DND-41 (cell line): ENCODE measurements at regions not wholly inside any gene's neighbourhood (a gene's known extent, or its start where the extent isn't known, plus 50 kb on each side); places are given as distances from the start of the nearest gene placed in this dataset.

Experiments
- ATAC-seq: fragments of 200-7000 bp; cut with Tn5 transposase; 3 replicates; pipeline ENCODE4 v1.9.1; 2021; ENCODE audit warnings: low read depth; ENCODE audit not compliant: insufficient read depth
- DNase-seq: peaks from one replicate; pipeline ENCODE4 v3.0.0-alpha.2; 2020
- H2AFZ ChIP-seq: 2 replicates; pipeline ENCODE4 v1.6.0; 2012; ENCODE audit warnings: low read depth, low read length
- H3K27ac ChIP-seq: 2 replicates; pipeline ENCODE4 v1.5.1; 2012; ENCODE audit warnings: low read length, inconsistent platforms
- H3K27me3 ChIP-seq: fragments of 200-600 bp; sonication (generic); 2 replicates; pipeline ENCODE4 v1.6.0; 2012; ENCODE audit warnings: low read length, mild to moderate bottlenecking, inconsistent platforms; ENCODE audit not compliant: insufficient read depth, poor library complexity
- H3K36me3 ChIP-seq: 2 replicates; pipeline ENCODE4 v1.5.1; 2012; ENCODE audit warnings: low read length, inconsistent platforms; ENCODE audit not compliant: insufficient read depth
- H3K4me1 ChIP-seq: 2 replicates; pipeline ENCODE4 v1.5.1; 2012; ENCODE audit warnings: mild to moderate bottlenecking, low read length; ENCODE audit not compliant: insufficient read depth
- H3K4me2 ChIP-seq: 2 replicates; pipeline ENCODE4 v1.6.0; 2012; ENCODE audit warnings: mild to moderate bottlenecking, moderate library complexity, low read length, inconsistent platforms; ENCODE audit not compliant: insufficient read depth
- H3K4me3 ChIP-seq, 2 experiments: fragments of 200-600 bp in 1 of 2; shearing (Covaris generic) in 1 of 2; 2 replicates each; pipeline ENCODE4 v1.5.1; 2012 to 2016; ENCODE audit warnings: inconsistent platforms in 2 of 2, low read length in 2 of 2, mild to moderate bottlenecking in 2 of 2, low read depth in 1 of 2, moderate library complexity in 1 of 2
- H3K79me2 ChIP-seq: 2 replicates; pipeline ENCODE4 v1.6.0; 2012; ENCODE audit warnings: low read length, inconsistent platforms; ENCODE audit not compliant: insufficient read depth
- H3K9ac ChIP-seq: 2 replicates; pipeline ENCODE4 v1.6.0; 2012; ENCODE audit warnings: low read depth, mild to moderate bottlenecking, inconsistent platforms, low read length, moderate library complexity
- H3K9me3 ChIP-seq: 2 replicates; pipeline ENCODE4 v1.5.1; 2012; ENCODE audit warnings: low read length, moderate library complexity, mild to moderate bottlenecking, inconsistent platforms; ENCODE audit not compliant: insufficient read depth, severe bottlenecking
- H4K20me1 ChIP-seq: 2 replicates; pipeline ENCODE4 v1.6.0; 2012; ENCODE audit warnings: low read length; ENCODE audit not compliant: insufficient read depth
- EZH2 ChIP-seq: IDR thresholded peaks from 3 replicates; pipeline ENCODE4 v1.6.1; 2012; ENCODE audit warnings: borderline replicate concordance, low read depth, mild to moderate bottlenecking, moderate library complexity, low read length, inconsistent platforms; ENCODE audit not compliant: severe bottlenecking
- TF ChIP-seq, protein P1 (sequence below): IDR thresholded peaks from 2 replicates; pipeline ENCODE4 v1.5.1; 2012; ENCODE audit warnings: borderline replicate concordance, low read length, moderate library complexity, mild to moderate bottlenecking; ENCODE audit not compliant: poor library complexity, severe bottlenecking; ENCODE audit errors: extremely low read depth

GRCh38 chr4:31949045-31949444 lies 1228.9 kb downstream of the PCDH7 start:
- H3K36me3 ChIP-seq: no peaks in the 10 kb centered on the region
- no peak overlapping the region for H3K27ac ChIP-seq
- H3K9me3 ChIP-seq: peaks cover 5% of the 10 kb centered on the region
- no peaks in the 10 kb centered on the region for H3K4me1 ChIP-seq
- no peaks in the 10 kb centered on the region for H3K27me3 ChIP-seq
- no peaks in the 10 kb centered on the region for H4K20me1 ChIP-seq
- no peak overlapping the region for H3K9ac ChIP-seq
- no peak overlapping the region for H2AFZ ChIP-seq
- DNase-seq (no peak), ATAC-seq (no peak)
- TF ChIP-seq, protein P1, sequence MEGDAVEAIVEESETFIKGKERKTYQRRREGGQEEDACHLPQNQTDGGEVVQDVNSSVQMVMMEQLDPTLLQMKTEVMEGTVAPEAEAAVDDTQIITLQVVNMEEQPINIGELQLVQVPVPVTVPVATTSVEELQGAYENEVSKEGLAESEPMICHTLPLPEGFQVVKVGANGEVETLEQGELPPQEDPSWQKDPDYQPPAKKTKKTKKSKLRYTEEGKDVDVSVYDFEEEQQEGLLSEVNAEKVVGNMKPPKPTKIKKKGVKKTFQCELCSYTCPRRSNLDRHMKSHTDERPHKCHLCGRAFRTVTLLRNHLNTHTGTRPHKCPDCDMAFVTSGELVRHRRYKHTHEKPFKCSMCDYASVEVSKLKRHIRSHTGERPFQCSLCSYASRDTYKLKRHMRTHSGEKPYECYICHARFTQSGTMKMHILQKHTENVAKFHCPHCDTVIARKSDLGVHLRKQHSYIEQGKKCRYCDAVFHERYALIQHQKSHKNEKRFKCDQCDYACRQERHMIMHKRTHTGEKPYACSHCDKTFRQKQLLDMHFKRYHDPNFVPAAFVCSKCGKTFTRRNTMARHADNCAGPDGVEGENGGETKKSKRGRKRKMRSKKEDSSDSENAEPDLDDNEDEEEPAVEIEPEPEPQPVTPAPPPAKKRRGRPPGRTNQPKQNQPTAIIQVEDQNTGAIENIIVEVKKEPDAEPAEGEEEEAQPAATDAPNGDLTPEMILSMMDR: no peak
- no peak for TF ChIP-seq EZH2
- no peaks in the 10 kb centered on the region for H3K79me2 ChIP-seq
- no peak overlapping the region for H3K4me3 ChIP-seq
- no peak overlapping the region for H3K4me2 ChIP-seq

- no peaks in the 10 kb centered on the region for H3K9me3 ChIP-seq
- TF ChIP-seq, protein P1: no peak
- TF ChIP-seq EZH2: no peak
Measured at GRCh38 chr4:31955346-31955745, 1235.2 kb downstream of the PCDH7 start.

DNA sequence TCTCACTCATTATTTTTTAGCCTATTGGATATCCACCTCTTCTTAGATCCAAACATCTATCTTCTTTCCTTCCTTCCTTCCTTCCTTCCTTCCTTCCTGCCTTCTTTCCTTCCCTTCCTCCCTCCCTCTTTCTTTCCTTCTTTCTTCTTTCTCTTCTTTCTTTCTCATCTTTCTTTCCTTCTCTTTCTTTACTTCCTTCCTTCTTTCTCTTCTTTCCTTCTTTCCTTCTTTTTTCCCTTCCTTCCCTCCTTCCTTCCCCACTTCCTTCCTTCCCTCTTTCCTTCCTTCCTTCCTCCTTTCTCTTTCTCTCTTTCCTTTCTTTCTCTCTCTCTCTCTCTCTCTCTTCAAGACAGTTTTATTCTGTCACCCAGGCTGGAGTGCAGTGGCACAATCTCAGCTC lies 1239.8 kb downstream of the PCDH7 start:
- Histone ChIP-seq H2AFZ (no peak overlapping the region), H3K9me3 (no peaks in the 10 kb centered on the region), H3K27ac (no peak overlapping the region), H3K4me1 (no peaks in the 10 kb centered on the region), H3K4me2 (no peak overlapping the region), H3K36me3 (no peaks in the 10 kb centered on the region), H3K79me2 (no peaks in the 10 kb centered on the region), H3K27me3 (no peaks in the 10 kb centered on the region), H3K9ac (no peak overlapping the region), H3K4me3 (no peak overlapping the region), H4K20me1 (no peaks in the 10 kb centered on the region)
- ATAC-seq: no peak
- no peak for TF ChIP-seq EZH2
- TF ChIP-seq, protein P1: no peak
- DNase-seq: no peak

More at GRCh38 chr4:31955346-31955745, 1235.2 kb downstream of the PCDH7 start:
- no peak overlapping the region for H2AFZ ChIP-seq
- no peaks in the 10 kb centered on the region for H4K20me1 ChIP-seq
- no peaks in the 10 kb centered on the region for H3K4me1 ChIP-seq
- H3K27ac ChIP-seq: no peak overlapping the region
- H3K4me2 ChIP-seq: no peak overlapping the region
- H3K9ac ChIP-seq: no peak overlapping the region
- H3K79me2 ChIP-seq: no peaks in the 10 kb centered on the region
- ATAC-seq (no peak), DNase-seq (no peak)
- no peaks in the 10 kb centered on the region for H3K27me3 ChIP-seq
- no peaks in the 10 kb centered on the region for H3K36me3 ChIP-seq
- no peak overlapping the region for H3K4me3 ChIP-seq

GRCh38 chr4:31964685-31965084 lies 1244.5 kb downstream of the PCDH7 start:
- no peaks in the 10 kb centered on the region for H3K27me3 ChIP-seq
- ATAC-seq (no peak), DNase-seq (no peak)
- H3K27ac ChIP-seq: no peak overlapping the region
- H4K20me1 ChIP-seq: no peaks in the 10 kb centered on the region
- no peaks in the 10 kb centered on the region for H3K9me3 ChIP-seq
- no peak overlapping the region for H3K4me3 ChIP-seq
- no peaks in the 10 kb centered on the region for H3K36me3 ChIP-seq
- H3K4me1 ChIP-seq: no peaks in the 10 kb centered on the region
- no peak overlapping the region for H3K4me2 ChIP-seq
- no peak overlapping the region for H3K9ac ChIP-seq
- H3K79me2 ChIP-seq: no peaks in the 10 kb centered on the region
- no peak overlapping the region for H2AFZ ChIP-seq
- TF ChIP-seq EZH2: no peak
- TF ChIP-seq, protein P1: no peak
